ENCODE measurements at regions not wholly inside any gene's neighbourhood (a gene's known extent, or its start where the extent isn't known, plus 50 kb on each side); places are given as distances from the start of the nearest gene placed in this dataset.

DNA sequence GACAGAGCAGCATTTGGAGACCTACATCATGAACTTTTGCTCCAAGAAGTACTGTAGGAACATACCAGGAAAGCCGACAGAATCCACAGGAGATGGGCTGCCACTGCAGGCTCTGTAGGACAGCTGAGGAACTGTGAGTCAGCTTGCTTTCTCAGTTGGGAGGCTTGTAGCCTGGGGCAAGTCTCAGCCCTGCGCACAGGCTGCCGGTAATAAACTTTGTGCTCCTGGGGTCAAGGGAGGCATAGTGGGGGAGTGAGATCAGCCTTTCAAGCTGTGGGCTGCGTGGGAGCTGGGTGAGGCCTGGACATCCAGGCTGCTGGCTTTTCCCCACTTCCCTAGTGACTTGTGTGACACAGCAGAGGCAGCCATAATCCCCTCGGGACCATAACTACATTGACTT, 718.0 kb upstream of the CDH10 start:
- Histone ChIP-seq H3K4me3 (no peak overlapping the region), H3K4me1 (no peaks in the 10 kb centered on the region), H3K27ac (no peak overlapping the region), H3K4me2 (no peak overlapping the region), H3K9me3 (no peaks in the 10 kb centered on the region)
- 26% methylated on average over 5 of the region's 5 CpGs for WGBS (ENCODE audit: missing lambda C conversion rate)
- FAIRE-seq (no peak), ATAC-seq (no peak), DNase-seq (ENCODE audit: low read depth in 1 of 2, low spot score in 1 of 2) (peak in 1 of 2 experiments; percentile 22)
- CTCF ChIA-PET: no interaction called here
- TF ChIP-seq ZC3H11A (IDR thresholded peaks at IDR 0.05) (no peak), ZNF302 (CRISPR knock-in tag; IDR thresholded peaks at IDR 0.05) (no peak), EHF (CRISPR knock-in tag; IDR thresholded peaks at IDR 0.05) (no peak), NR3C1 (IDR thresholded peaks at IDR 0.05) (no peak), BHLHE40 (IDR thresholded peaks at IDR 0.05; ENCODE audit: low read depth, low read length) (no peak)
- POLR2A ChIA-PET: no interaction called here

DNA sequence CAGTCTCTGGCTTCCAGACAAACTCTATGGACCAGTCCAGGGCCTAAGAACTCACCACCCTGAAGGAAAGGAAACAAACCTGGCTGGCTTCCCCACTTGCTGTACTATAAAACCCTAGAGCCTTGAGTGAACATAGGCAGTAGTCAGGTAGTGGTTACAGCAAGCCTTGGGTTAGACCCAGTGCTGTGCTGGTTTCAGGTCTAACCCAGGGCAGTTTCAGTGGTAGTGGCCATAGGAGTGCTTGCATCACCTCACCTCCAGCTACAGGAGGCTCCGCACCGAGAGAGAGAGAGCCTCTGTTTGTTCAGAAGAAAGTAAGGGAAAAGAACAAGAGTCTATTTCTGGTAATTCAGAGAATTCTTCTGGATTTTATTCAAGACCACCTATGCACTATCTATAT, 714.1 kb upstream of the CDH10 start:
- CTCF ChIA-PET: no interaction called here
- TF ChIP-seq, protein P1, sequence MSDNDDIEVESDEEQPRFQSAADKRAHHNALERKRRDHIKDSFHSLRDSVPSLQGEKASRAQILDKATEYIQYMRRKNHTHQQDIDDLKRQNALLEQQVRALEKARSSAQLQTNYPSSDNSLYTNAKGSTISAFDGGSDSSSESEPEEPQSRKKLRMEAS (IDR thresholded peaks at IDR 0.05): no peak
- TF ChIP-seq NFE2L2 (conservative IDR thresholded peaks at IDR 0.05; ENCODE audit: low read length) (no peak), HOXB5 (CRISPR knock-in tag; IDR thresholded peaks at IDR 0.05) (no peak), SMC3 (IDR thresholded peaks at IDR 0.05) (no peak), CHD2 (IDR thresholded peaks at IDR 0.05; ENCODE audit: low read length, partially characterized antibody) (no peak), SREBF2 (IDR thresholded peaks at IDR 0.05) (no peak), HOXB13 (CRISPR knock-in tag; IDR thresholded peaks at IDR 0.05; ENCODE audit: low read depth) (no peak), EP300 (IDR thresholded peaks at IDR 0.05) (no peak), JUN (IDR thresholded peaks at IDR 0.05) (no peak), ZFP36 (IDR thresholded peaks at IDR 0.05; ENCODE audit: borderline replicate concordance, partially characterized antibody) (no peak), EHMT2 (IDR thresholded peaks at IDR 0.05; ENCODE audit: low read depth) (no peak)
- TF ChIP-seq, protein P2, sequence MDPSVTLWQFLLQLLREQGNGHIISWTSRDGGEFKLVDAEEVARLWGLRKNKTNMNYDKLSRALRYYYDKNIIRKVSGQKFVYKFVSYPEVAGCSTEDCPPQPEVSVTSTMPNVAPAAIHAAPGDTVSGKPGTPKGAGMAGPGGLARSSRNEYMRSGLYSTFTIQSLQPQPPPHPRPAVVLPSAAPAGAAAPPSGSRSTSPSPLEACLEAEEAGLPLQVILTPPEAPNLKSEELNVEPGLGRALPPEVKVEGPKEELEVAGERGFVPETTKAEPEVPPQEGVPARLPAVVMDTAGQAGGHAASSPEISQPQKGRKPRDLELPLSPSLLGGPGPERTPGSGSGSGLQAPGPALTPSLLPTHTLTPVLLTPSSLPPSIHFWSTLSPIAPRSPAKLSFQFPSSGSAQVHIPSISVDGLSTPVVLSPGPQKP (IDR thresholded peaks at IDR 0.05; ENCODE audit: low read depth, low read length): no peak

DNA sequence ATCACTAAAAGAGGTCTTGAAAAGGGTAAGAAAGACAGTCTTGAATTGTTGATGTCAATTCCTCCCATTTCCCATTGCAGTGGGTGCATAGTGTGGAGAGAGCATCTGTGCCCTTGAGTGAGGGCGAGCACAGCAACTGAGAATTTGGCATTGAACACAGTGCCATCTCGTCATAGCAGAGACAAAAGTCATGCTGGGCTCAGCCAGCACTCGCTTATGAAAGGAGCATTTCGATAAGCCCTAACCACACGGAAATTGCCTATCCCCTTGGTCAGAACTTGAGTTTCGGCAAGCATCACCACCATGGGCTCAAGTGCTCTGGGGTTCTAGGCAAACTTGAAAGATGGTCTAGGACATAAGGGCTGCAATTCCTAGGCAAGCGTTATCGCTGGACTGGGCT, 712.8 kb upstream of the CDH10 start:
- Histone ChIP-seq H3K4me2 (no peak overlapping the region), H3K4me3 (no peak overlapping the region), H3K4me1 (no peaks in the 10 kb centered on the region), H3K9me3 (0 out of 3 replicates have a peak, but pooled peaks cover 6% of the 10 kb centered on the region), H3K27ac (no peak overlapping the region)
- CTCF ChIA-PET: no interaction called here
- POLR2A ChIA-PET: no interaction called here
- no peak for TF ChIP-seq MAFK (IDR thresholded peaks at IDR 0.05; ENCODE audit: partially characterized antibody)
- 31% methylated on average over 7 of the region's 8 CpGs for WGBS (ENCODE audit: missing lambda C conversion rate)
- ATAC-seq (no peak), DNase-seq (ENCODE audit: low read depth in 1 of 2, low spot score in 1 of 2) (no peak), FAIRE-seq (no peak)

More for the DNA sequence above, 714.1 kb upstream of the CDH10 start:
- POLR2A ChIA-PET: no interaction called here
- 57% methylated on average over 2 of the region's 2 CpGs for WGBS (ENCODE audit: missing lambda C conversion rate)
- FAIRE-seq (no peak), DNase-seq (ENCODE audit: low read depth in 1 of 2, low spot score in 1 of 2) (no peak), ATAC-seq (no peak)
- no peak overlapping the region for H3K4me2 ChIP-seq
- no peaks in the 10 kb centered on the region for H3K4me1 ChIP-seq
- H3K4me3 ChIP-seq: no peak overlapping the region
- 0 out of 3 replicates have a peak, but pooled peaks cover 6% of the 10 kb centered on the region for H3K9me3 ChIP-seq
- no peak overlapping the region for H3K27ac ChIP-seq

DNA sequence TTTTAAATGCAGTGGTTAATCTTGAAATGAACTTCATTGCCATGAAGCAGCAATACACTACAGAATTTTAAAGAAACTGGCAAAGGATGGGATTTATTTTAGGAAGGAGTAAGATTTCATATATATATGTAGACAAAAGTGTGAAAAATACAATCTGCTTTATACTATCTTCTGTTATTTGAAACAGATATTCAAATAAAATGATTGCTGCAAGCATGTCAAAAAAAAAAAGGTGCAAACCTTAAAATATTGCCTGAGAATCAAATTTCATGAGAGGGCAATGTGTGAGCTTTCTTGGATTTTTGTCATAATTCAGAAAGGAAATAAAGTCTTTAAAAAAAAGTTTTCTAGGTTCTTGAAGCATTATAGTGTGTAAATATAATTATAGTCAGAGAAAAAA, 705.0 kb upstream of the CDH10 start:
- DNase-seq (ENCODE audit: low read depth in 1 of 2, low spot score in 1 of 2): no peak
- ChIA-PET CTCF (no interaction called here), POLR2A (no interaction called here)
- Histone ChIP-seq H3K9me3 (0 out of 3 replicates have a peak, but pooled peaks cover 3% of the 10 kb centered on the region), H3K4me2 (no peak overlapping the region), H3K4me3 (no peak overlapping the region), H3K27ac (no peak overlapping the region), H3K4me1 (no peaks in the 10 kb centered on the region)
- no peak for FAIRE-seq
- no peak for ATAC-seq
- TF ChIP-seq NR3C1 (IDR thresholded peaks at IDR 0.05): no peak
- TF ChIP-seq ZC3H11A (IDR thresholded peaks at IDR 0.05): no peak
- TF ChIP-seq ESRRA (IDR thresholded peaks at IDR 0.05; ENCODE audit: borderline replicate concordance, low read length): no peak
- TF ChIP-seq, protein P3, sequence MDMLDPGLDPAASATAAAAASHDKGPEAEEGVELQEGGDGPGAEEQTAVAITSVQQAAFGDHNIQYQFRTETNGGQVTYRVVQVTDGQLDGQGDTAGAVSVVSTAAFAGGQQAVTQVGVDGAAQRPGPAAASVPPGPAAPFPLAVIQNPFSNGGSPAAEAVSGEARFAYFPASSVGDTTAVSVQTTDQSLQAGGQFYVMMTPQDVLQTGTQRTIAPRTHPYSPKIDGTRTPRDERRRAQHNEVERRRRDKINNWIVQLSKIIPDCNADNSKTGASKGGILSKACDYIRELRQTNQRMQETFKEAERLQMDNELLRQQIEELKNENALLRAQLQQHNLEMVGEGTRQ (IDR thresholded peaks at IDR 0.05): no peak
- no peak for TF ChIP-seq NFE2L2 (conservative IDR thresholded peaks at IDR 0.05; ENCODE audit: low read length)
- no peak for TF ChIP-seq MYC (IDR thresholded peaks at IDR 0.05; ENCODE audit: borderline replicate concordance, low read length)
- TF ChIP-seq FOSL2 (IDR thresholded peaks at IDR 0.05): no peak
- TF ChIP-seq FOSL2 (CRISPR knock-in tag; IDR thresholded peaks at IDR 0.05): no peak
